Astrocyte of the spinal cord (primary cell): ENCODE measurements at regions not wholly inside any gene's neighbourhood (a gene's known extent, or its start where the extent isn't known, plus 50 kb on each side); places are given as distances from the start of the nearest gene placed in this dataset.

Experiments used
- DNase-seq: peaks from one replicate; pipeline ENCODE4 v3.0.0; 2011; ENCODE audit warnings: low read depth, low spot score
- H3K4me3 ChIP-seq: 2 replicates; pipeline ENCODE4 v1.5.1; 2011; ENCODE audit warnings: low read depth, mild to moderate bottlenecking, low read length, moderate library complexity
- in situ Hi-C: cut with HindIII; loops from 2 replicates; pipeline ENCODE4 v1.10.0; 2017; ENCODE audit warnings: low sequenced_read_pairs
- TF ChIP-seq, protein P1 (sequence below): IDR thresholded peaks from 2 replicates; pipeline ENCODE4 v1.5.1; 2012; ENCODE audit warnings: low read depth, mild to moderate bottlenecking, low read length, inconsistent platforms

DNA sequence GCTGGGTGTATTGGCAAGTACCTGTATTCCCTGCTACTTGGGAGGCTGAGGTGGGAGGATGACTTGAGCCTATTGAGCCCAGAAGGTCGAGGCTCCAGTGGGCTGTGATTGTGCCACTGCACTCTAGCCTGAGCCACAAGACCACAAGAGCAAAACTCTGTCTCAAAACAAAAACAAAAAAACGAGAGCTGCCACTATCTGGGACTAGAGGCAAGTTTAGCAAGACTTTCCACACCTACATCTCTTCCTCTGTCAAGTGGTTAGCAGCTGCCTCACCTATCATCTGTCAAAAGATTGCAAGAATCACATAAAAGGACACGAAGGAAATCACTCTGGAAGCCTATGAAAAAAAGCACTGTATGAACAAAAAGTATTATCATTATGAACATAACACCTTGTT is 55.2 kb upstream of the RIOK3 start:
- no peak overlapping the region for H3K4me3 ChIP-seq
- in situ Hi-C loops = no loop called here
- DNase-seq = no peak
- TF ChIP-seq, protein P1, sequence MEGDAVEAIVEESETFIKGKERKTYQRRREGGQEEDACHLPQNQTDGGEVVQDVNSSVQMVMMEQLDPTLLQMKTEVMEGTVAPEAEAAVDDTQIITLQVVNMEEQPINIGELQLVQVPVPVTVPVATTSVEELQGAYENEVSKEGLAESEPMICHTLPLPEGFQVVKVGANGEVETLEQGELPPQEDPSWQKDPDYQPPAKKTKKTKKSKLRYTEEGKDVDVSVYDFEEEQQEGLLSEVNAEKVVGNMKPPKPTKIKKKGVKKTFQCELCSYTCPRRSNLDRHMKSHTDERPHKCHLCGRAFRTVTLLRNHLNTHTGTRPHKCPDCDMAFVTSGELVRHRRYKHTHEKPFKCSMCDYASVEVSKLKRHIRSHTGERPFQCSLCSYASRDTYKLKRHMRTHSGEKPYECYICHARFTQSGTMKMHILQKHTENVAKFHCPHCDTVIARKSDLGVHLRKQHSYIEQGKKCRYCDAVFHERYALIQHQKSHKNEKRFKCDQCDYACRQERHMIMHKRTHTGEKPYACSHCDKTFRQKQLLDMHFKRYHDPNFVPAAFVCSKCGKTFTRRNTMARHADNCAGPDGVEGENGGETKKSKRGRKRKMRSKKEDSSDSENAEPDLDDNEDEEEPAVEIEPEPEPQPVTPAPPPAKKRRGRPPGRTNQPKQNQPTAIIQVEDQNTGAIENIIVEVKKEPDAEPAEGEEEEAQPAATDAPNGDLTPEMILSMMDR = no peak

DNA sequence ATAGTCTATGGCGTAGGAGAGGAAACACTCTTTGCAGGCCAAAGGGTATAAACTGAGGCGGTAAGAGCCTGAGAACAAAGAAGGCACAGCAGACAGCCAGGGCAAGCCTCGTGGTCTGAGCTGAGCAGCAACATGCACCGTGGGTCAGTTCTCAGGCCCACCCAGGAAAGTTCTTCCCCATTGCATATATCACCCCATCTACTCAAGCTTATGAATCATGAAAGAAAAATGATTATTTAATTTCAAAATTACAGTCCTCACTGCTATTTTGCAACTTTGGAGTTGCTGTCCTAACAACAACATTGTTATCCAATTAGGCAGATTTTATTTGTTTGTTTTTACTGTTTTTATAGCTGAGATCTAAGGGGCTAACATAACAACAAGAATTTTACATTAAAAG is 54.7 kb upstream of the RIOK3 start:
- TF ChIP-seq, protein P1 = no peak
- no peak for DNase-seq
- in situ Hi-C loops = no loop called here
- H3K4me3 ChIP-seq = no peak overlapping the region

DNA sequence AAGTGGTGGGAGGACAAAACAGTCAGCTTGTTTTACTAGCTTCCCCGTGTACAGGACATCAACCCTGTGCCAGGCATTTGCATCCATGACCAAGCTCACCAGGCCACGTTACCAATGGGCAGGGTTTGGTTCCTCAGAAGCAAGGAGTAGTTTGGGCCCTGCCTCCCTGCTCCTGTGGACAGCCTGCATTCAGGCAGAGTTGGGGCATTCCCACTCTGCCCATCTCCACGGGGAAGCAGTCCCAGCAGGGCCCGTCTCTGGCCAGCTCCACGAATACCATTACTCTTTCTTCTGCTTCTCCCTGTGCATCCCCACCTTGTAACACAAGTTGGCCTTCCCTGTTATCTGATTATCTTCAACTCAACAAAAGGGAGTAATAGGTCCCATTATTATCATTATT is 54.0 kb upstream of the RIOK3 start:
- in situ Hi-C loops = no loop called here
- TF ChIP-seq, protein P1 = no peak
- H3K4me3 ChIP-seq = no peak overlapping the region
- DNase-seq = no peak

DNA sequence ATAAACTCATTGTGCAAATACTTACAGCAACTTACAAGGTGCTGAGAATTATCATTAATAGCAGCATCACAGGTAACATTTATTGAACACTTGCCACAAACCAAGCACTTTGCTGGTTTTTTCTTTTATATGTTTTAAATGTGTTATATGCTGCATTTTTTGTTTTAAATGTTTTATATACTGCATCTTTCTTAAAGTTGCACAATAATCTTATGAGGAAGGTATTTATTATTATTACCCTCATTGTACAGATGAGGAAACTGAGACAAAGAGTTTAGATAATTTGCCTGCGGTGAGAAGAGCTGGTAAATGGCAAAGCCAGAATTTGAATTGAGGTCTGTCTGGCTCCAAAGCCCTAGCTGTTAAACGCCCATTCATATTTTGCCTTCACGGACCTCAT is 52.2 kb upstream of the RIOK3 start:
- no peak overlapping the region for H3K4me3 ChIP-seq
- DNase-seq = no peak
- TF ChIP-seq, protein P1 = no peak
- in situ Hi-C loops = no loop called here

DNA sequence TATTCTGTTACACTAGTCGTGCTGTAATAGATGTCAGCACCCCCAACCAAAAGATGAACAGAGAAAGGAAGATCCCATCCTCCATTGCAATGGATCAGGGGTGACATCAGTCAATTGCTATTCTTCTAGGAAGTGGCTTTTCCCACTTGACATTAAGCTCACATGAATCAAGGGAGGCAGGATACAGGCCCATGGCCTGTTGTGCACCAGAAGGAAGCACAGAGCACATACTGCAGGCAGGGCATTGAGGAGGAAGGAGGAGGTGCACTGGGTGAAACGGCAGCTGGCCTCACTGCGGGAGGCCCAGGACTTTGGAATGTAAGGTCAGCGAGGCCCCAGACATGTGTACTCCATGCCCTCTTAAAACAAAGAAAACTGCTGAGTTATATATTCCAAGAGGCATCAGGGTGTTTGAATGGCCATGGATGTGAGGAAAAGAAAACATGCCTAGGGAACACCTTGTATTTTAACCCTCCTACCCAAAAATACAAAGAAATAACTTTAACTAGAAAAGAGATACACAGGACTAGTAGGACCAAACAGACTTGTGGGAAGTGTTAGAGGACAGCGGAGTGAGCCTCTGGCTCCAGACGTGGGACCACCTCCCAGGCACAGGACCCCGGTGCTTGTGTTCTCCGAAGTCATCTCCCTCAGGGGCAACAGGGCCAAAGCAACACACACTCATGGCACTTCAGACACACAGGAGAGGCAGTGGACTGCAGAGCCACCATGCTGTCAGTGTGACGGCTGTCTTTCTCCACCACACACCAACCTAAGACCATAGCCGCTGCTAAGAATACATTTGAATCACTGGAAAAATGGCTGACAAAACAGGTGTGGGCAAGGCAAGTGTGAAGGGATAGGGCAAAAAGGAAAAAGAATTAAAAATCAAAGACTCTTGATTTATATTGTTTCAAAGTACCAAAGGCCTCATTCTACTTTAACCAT is 51.4 kb upstream of the RIOK3 start:
- TF ChIP-seq, protein P1 = no peak
- peak; percentile 73 for DNase-seq
- no peak overlapping the region for H3K4me3 ChIP-seq
- in situ Hi-C loops = no loop called here
